ENCODE measurements at regions not wholly inside any gene's neighbourhood (a gene's known extent, or its start where the extent isn't known, plus 50 kb on each side); places are given as distances from the start of the nearest gene placed in this dataset.

DNA sequence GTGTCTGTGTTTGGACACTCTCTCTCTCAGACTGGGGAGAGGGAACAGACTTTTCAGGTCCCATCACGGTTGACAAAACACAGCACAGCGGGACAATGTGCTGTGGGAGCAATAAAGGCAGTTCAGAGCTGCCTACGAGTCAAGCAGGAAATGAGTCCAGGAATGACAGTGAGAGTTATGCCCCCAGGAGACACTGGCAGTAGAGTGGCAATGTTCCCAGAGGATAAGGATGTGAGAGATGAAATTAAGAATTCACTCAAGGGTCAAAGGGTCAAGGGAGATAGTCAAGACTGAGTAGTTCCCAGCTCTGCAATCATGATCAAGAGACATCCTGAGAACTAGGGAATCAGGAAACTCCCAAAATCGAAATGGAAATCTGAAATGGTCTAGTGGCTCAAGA, 156.1 kb downstream of the LURAP1L start:
- TF ChIP-seq NFIC (IDR thresholded peaks at IDR 0.05) (no peak), ZBTB7A (IDR thresholded peaks at IDR 0.05; ENCODE audit: low read depth) (no peak), TCF12 (IDR thresholded peaks at IDR 0.05; ENCODE audit: low read depth) (no peak), CEBPB (IDR thresholded peaks at IDR 0.05) (no peak), EP300 (IDR thresholded peaks at IDR 0.05; ENCODE audit: borderline replicate concordance) (no peak), EGR1 (IDR thresholded peaks at IDR 0.05) (no peak)

DNA sequence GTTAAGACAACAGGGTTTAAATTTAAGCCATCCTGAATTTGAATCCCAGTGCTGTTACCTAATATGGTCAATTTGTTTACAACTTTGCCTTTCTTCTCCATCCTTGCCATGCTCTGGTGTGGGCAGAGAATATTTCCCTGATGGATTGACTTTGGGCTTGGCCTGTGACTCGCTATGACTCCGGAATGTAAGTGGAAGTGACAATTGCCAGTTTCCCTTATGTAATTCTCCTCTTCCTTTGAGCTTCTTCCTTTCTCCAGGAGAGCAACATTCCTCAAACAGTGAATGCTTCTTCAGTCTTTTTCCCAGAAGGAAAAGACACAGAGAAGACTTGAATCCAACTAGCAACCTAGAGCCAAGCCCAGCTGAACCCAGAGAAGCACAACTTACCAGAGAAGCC, 159.1 kb downstream of the LURAP1L start:
- TF ChIP-seq NFIC (IDR thresholded peaks at IDR 0.05) (no peak), TAF1 (IDR thresholded peaks at IDR 0.05; ENCODE audit: low read depth) (no peak), CEBPB (IDR thresholded peaks at IDR 0.05) (no peak), RAD21 (IDR thresholded peaks at IDR 0.05; ENCODE audit: low read depth) (no peak)
- TF ChIP-seq, protein P1, sequence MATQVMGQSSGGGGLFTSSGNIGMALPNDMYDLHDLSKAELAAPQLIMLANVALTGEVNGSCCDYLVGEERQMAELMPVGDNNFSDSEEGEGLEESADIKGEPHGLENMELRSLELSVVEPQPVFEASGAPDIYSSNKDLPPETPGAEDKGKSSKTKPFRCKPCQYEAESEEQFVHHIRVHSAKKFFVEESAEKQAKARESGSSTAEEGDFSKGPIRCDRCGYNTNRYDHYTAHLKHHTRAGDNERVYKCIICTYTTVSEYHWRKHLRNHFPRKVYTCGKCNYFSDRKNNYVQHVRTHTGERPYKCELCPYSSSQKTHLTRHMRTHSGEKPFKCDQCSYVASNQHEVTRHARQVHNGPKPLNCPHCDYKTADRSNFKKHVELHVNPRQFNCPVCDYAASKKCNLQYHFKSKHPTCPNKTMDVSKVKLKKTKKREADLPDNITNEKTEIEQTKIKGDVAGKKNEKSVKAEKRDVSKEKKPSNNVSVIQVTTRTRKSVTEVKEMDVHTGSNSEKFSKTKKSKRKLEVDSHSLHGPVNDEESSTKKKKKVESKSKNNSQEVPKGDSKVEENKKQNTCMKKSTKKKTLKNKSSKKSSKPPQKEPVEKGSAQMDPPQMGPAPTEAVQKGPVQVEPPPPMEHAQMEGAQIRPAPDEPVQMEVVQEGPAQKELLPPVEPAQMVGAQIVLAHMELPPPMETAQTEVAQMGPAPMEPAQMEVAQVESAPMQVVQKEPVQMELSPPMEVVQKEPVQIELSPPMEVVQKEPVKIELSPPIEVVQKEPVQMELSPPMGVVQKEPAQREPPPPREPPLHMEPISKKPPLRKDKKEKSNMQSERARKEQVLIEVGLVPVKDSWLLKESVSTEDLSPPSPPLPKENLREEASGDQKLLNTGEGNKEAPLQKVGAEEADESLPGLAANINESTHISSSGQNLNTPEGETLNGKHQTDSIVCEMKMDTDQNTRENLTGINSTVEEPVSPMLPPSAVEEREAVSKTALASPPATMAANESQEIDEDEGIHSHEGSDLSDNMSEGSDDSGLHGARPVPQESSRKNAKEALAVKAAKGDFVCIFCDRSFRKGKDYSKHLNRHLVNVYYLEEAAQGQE (IDR thresholded peaks at IDR 0.05; ENCODE audit: low read depth): no peak

DNA sequence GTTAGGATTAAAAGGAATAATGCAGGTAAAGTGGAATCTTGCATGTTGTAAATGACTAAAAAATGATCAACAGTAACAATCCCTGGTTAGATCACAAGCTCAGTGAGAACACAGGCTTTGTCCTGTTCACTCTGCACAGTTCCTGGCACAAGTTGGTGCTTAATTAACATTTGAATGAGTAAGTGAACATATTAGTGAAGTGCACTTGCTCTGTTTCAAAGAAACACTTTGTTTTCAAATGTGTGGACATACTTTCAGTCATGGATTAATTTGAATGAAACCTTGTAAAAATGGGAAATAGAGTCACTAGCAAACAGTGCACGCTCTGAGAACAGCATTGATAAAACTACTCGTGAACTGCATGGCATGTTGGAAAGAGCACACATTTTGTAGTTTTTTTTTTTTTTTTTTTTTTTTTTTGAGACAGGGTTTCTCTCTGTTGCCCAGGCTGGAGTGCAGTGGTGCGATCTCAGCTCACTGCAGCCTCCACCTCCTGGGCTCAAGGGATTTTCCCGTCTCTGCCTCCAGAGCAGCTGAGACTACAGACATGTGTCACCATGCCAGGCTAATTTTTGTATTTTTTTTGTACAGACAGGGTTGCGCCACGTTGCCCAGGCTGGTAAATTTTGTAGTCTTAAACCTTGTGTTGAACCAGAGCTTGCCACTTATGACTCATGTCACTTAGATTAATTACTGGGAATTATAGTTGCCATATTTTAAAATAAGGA, 159.9 kb downstream of the LURAP1L start:
- TF ChIP-seq, protein P2, sequence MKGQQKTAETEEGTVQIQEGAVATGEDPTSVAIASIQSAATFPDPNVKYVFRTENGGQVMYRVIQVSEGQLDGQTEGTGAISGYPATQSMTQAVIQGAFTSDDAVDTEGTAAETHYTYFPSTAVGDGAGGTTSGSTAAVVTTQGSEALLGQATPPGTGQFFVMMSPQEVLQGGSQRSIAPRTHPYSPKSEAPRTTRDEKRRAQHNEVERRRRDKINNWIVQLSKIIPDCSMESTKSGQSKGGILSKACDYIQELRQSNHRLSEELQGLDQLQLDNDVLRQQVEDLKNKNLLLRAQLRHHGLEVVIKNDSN (IDR thresholded peaks at IDR 0.05): no peak

DNA sequence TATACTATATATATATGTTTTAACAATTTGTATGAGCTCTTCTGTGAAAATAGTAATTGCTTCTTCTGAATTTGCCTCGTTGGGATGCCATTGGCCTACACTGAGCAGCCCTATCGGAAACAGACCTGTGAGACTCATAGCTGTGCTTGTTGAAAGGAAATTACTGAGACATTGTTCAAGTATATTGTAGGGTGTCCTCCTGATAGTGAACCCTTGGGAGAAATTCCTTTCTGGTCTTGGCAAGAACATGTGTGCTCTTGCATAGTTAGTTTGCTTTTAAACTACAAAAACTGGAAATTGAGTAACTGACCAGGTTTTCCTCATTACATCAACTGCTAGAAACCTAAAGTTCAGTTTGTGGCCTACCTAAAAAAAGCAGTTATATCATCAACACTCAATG, 160.9 kb downstream of the LURAP1L start:
- TF ChIP-seq EGR1 (IDR thresholded peaks at IDR 0.05): no peak
- no peak for TF ChIP-seq TEAD4 (IDR thresholded peaks at IDR 0.05)
- TF ChIP-seq CREB1 (IDR thresholded peaks at IDR 0.05; ENCODE audit: low read depth): no peak
- TF ChIP-seq ZBTB7A (IDR thresholded peaks at IDR 0.05; ENCODE audit: low read depth): no peak
- TF ChIP-seq, protein P1 (IDR thresholded peaks at IDR 0.05; ENCODE audit: low read depth): no peak
- TF ChIP-seq TCF12 (IDR thresholded peaks at IDR 0.05; ENCODE audit: low read depth): no peak

DNA sequence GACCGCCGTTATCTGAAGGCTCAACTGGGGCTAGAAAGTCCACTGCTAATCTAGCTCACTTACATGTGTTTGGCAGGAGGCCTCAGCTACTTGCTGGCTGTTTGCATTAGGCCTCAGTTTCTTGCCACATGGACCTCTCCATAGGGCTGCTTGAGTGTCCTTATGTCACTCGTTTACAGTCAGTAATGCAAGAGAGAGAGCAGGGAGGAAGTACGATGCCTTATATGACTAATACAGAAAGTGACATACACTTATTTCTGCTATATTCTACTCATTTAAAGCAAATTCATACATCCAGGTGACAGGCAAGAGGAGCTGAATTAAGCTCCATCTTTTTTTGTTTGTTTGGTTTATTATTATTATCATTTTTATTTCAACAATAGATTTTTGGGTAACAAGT, 179.6 kb downstream of the LURAP1L start:
- TF ChIP-seq, protein P2 (IDR thresholded peaks at IDR 0.05): no peak
- TF ChIP-seq TEAD4 (IDR thresholded peaks at IDR 0.05): no peak
- TF ChIP-seq, protein P3, sequence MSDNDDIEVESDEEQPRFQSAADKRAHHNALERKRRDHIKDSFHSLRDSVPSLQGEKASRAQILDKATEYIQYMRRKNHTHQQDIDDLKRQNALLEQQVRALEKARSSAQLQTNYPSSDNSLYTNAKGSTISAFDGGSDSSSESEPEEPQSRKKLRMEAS (IDR thresholded peaks at IDR 0.05): no peak
- no peak for TF ChIP-seq RAD21 (IDR thresholded peaks at IDR 0.05; ENCODE audit: low read depth)
- TF ChIP-seq, protein P1 (IDR thresholded peaks at IDR 0.05; ENCODE audit: low read depth): no peak
- no peak for TF ChIP-seq EGR1 (IDR thresholded peaks at IDR 0.05)
- TF ChIP-seq YY1 (IDR thresholded peaks at IDR 0.05; ENCODE audit: low read depth): no peak
- no peak for TF ChIP-seq NFIC (IDR thresholded peaks at IDR 0.05)
- no peak for TF ChIP-seq CREB1 (IDR thresholded peaks at IDR 0.05; ENCODE audit: low read depth)
- TF ChIP-seq TCF12 (IDR thresholded peaks at IDR 0.05; ENCODE audit: low read depth): no peak
- TF ChIP-seq TAF1 (IDR thresholded peaks at IDR 0.05; ENCODE audit: low read depth): no peak
- no peak for TF ChIP-seq EP300 (IDR thresholded peaks at IDR 0.05; ENCODE audit: borderline replicate concordance)
- TF ChIP-seq CEBPB (IDR thresholded peaks at IDR 0.05): no peak
- no peak for TF ChIP-seq FOXM1 (IDR thresholded peaks at IDR 0.05; ENCODE audit: borderline replicate concordance, low read depth)
- TF ChIP-seq ZBTB7A (IDR thresholded peaks at IDR 0.05; ENCODE audit: low read depth): no peak

Measured in Ishikawa (cell line).